Lower leg skin (tissue), 4 donors: ENCODE measurements at regions not wholly inside any gene's neighbourhood (a gene's known extent, or its start where the extent isn't known, plus 50 kb on each side); places are given as distances from the start of the nearest gene placed in this dataset.

Experiments used
- DNase-seq, 2 donors: peaks; one replicate each; pipeline ENCODE4 v3.0.0-alpha.2; 2019; ENCODE audit warnings: low spot score in 2 of 2
- H3K4me3 ChIP-seq: fragments of 200-600 bp; sonication (generic); 2 replicates; pipeline ENCODE4 v1.5.1; 2017; ENCODE audit warnings: mild to moderate bottlenecking, low read depth; ENCODE audit not compliant: poor library complexity, severe bottlenecking
- CTCF ChIP-seq, 3 donors: fragments of 450-650 bp; IDR thresholded peaks; one replicate each; pipeline ENCODE4 v1.5.1; 2016; ENCODE audit warnings: antibody characterized with exemption in 3 of 3, mild to moderate bottlenecking in 3 of 3, moderate library complexity in 2 of 3
- POLR2A ChIP-seq, 2 donors: fragments of 450-650 bp; IDR thresholded peaks; one replicate each; pipeline ENCODE4 v1.6.1; 2016 to 2017; ENCODE audit warnings: antibody characterized with exemption in 2 of 2, mild to moderate bottlenecking in 1 of 2, moderate library complexity in 1 of 2
- WGBS, 2 donors: methylation state at CpG; one replicate each; pipeline ENCODE4 v1.1.5; 2018; 5-methylcytosine and 5-hydroxymethylcytosine counted together
- intact Hi-C: fragments of 100-400 bp; cut with DNase I; formaldehyde crosslinking; loops from one replicate; pipeline ENCODE4 v1.15.0; 2023; ENCODE audit warnings: low total_unique reads

- intact Hi-C loops = no loop called here
- no peak overlapping the region for H3K4me3 ChIP-seq
- TF ChIP-seq CTCF (IDR thresholded peaks at IDR 0.05) = no peak
- no peak for TF ChIP-seq POLR2A (IDR thresholded peaks at IDR 0.05)
- DNase-seq = peak; percentile 72 to 89
- 19 to 27% methylated on average over 4 of the region's 4 CpGs for WGBS, 2 donors
Measured at GRCh38 chr2:189254268-189254883, 74.8 kb upstream of the COL5A2 start.

DNA sequence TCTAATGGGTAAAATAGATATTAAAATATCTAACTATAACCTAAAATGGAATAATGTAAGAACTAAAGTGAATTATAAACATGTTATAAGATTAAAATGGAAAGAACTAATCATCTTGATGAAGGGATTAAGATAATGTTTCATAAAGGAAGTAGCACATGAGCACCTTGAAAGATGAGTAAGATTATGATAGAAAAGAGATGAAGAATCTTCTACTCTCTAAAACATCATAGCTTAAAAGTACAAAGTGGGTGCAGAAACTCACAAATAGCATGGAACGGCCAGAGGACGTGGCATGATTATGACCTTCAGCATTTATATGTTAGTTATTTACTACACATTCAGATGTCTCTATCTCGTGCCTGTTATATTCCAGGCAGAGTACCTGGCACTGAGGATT, 76.2 kb upstream of the COL5A2 start:
- no peak overlapping the region for H3K4me3 ChIP-seq
- WGBS, 2 donors = 89 to 92% methylated on average over 3 of the region's 3 CpGs
- DNase-seq = no peak
- intact Hi-C loops = loop anchor here (5.0 kb wide), 1 partner anchor 1828 kb away; no protein-coding TSS in a partner anchor
- TF ChIP-seq POLR2A (IDR thresholded peaks at IDR 0.05) (no peak), CTCF (IDR thresholded peaks at IDR 0.05) (no peak)

DNA sequence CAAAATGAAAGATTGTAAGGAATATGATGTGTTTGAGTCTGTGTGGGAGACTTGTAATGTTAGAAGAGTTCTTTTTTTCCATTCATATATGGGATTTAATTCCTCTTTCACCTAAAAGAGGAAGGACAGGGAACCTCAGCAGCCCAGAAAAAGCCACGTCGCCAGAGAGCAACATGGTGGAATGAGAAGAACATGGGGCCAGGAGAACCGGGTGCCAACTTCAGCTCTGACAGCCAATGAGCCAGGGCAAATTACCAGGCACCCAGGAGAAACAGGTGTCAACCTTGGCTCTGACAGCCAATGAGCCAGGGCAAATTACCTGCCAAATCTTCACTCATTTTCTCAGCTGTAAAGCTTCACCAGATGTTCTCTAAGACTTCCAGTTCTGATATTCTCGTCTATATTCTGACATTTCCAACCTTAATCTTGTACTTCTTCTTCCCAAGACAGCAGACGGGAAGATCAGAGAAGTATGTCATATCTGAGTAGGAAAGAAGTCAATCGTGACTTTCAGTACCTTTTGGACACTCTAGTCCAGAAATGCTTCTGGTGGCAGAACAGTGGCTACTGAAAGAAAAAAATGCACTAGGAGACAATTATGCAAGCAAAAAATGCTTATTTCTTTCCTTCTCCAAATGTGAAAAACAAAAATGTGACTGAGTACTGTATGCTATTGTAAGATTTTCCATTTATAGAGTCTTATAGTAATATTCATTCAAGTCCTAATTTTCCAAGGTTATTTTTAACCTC, 79.2 kb upstream of the COL5A2 start:
- no peak for DNase-seq
- TF ChIP-seq POLR2A (IDR thresholded peaks at IDR 0.05) (no peak), CTCF (IDR thresholded peaks at IDR 0.05) (no peak)
- intact Hi-C loops = loop anchor here (5.0 kb wide), 1 partner anchor 1831 kb away; no protein-coding TSS in a partner anchor
- WGBS, 2 donors = 71 to 72% methylated on average over 6 of the region's 6 CpGs
- no peak overlapping the region for H3K4me3 ChIP-seq

- 58 to 69% methylated on average over 3 of the region's 3 CpGs for WGBS, 2 donors
- DNase-seq = no peak
- TF ChIP-seq POLR2A (IDR thresholded peaks at IDR 0.05) (no peak), CTCF (IDR thresholded peaks at IDR 0.05) (no peak)
- intact Hi-C loops = no loop called here
- H3K4me3 ChIP-seq = no peak overlapping the region
Measured at GRCh38 chr2:189260361-189260814, 80.8 kb upstream of the COL5A2 start.

- intact Hi-C loops = no loop called here
- DNase-seq = no peak
- no peak overlapping the region for H3K4me3 ChIP-seq
- WGBS, 2 donors = 13 to 25% methylated on average over 2 of the region's 2 CpGs
- TF ChIP-seq CTCF (IDR thresholded peaks at IDR 0.05) = no peak
- no peak for TF ChIP-seq POLR2A (IDR thresholded peaks at IDR 0.05)
Measured at GRCh38 chr2:189261431-189261841, 81.9 kb upstream of the COL5A2 start.
